Type B pancreatic cell (in vitro differentiated cells): ENCODE measurements at regions not wholly inside any gene's neighbourhood (a gene's known extent, or its start where the extent isn't known, plus 50 kb on each side); places are given as distances from the start of the nearest gene placed in this dataset.
A peak's percentile ranks its signal among the peaks of the same experiment; 100 is the strongest.

Source experiments
- DNase-seq: peaks from one replicate; pipeline ENCODE4 v3.0.0; 2021; ENCODE audit warnings: mixed read lengths; ENCODE audit not compliant: unreplicated experiment; ENCODE audit errors: extremely low spot score
- H3K27ac Mint-ChIP-seq: 2 replicates; pipeline ENCODE4 v1.8.0; 2021; ENCODE audit warnings: mild to moderate bottlenecking, mixed read lengths
- H3K27me3 Mint-ChIP-seq: 2 replicates; pipeline ENCODE4 v1.8.0; 2021; ENCODE audit warnings: mixed read lengths
- H3K36me3 Mint-ChIP-seq: 2 replicates; pipeline ENCODE4 v1.8.0; 2021; ENCODE audit warnings: mixed read lengths
- H3K4me1 Mint-ChIP-seq: one replicate; pipeline ENCODE4 v1.8.0; 2021; ENCODE audit warnings: mixed read lengths; ENCODE audit not compliant: unreplicated experiment
- H3K4me3 Mint-ChIP-seq: 2 replicates; pipeline ENCODE4 v1.8.0; 2021; ENCODE audit warnings: mild to moderate bottlenecking, mixed read lengths
- H3K9me3 Mint-ChIP-seq: 2 replicates; pipeline ENCODE4 v1.8.0; 2021; ENCODE audit warnings: mixed read lengths
- CTCF ChIP-seq: fragments of 200-600 bp; sonication (generic); conservative IDR thresholded peaks from 2 replicates; pipeline ENCODE4 v1.5.0; 2021; ENCODE audit warnings: antibody characterized with exemption, mild to moderate bottlenecking

GRCh38 chr9:96048104-96048955, 172.8 kb downstream of the ERCC6L2 start:
- Mint-ChIP-seq H3K4me1 (peaks cover 35% of the 10 kb centered on the region), H3K4me3 (peak overlapping the region; percentile 54), H3K27ac (peak overlapping the region; percentile 86), H3K9me3 (no peaks in the 10 kb centered on the region), H3K27me3 (peaks cover 3% of the 10 kb centered on the region), H3K36me3 (peaks cover under 1% of the 10 kb centered on the region)
- DNase-seq = no peak
- TF ChIP-seq CTCF = no peak

DNA sequence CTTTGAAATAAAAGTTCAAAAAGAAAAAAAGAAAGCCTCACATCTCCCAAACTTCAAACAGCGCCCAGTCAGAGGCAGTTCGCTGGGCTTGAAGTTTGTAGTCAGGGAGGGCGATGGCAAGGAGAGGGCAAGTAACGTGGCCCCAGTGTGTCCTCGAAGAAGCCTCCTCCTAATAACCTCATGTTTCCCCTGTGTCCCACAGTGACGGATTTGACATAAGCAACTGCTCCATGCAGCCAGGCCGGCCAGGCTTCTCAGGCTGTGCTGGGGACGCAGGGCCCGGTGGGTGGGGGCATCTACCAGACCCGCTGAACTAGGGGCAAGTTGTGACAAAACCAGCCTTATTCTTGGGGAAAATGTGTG, 172.2 kb downstream of the ERCC6L2 start:
- Mint-ChIP-seq H3K9me3 (no peaks in the 10 kb centered on the region), H3K27me3 (peaks cover 3% of the 10 kb centered on the region), H3K4me3 (peak overlapping the region; percentile 54), H3K4me1 (peaks cover 30% of the 10 kb centered on the region), H3K36me3 (no peaks in the 10 kb centered on the region), H3K27ac (peak overlapping the region; percentile 86)
- no peak for TF ChIP-seq CTCF
- no peak for DNase-seq

- DNase-seq = no peak
- Mint-ChIP-seq H3K27me3 (peaks cover 3% of the 10 kb centered on the region), H3K36me3 (no peaks in the 10 kb centered on the region), H3K27ac (no peak overlapping the region), H3K4me3 (no peak overlapping the region), H3K9me3 (no peaks in the 10 kb centered on the region), H3K4me1 (peaks cover 26% of the 10 kb centered on the region)
- TF ChIP-seq CTCF = no peak
Measured at GRCh38 chr9:96047116-96047639, 171.7 kb downstream of the ERCC6L2 start.

GRCh38 chr9:96045811-96046210, 170.3 kb downstream of the ERCC6L2 start:
- no peak for TF ChIP-seq CTCF
- Mint-ChIP-seq H3K27me3 (peaks cover 3% of the 10 kb centered on the region), H3K36me3 (no peaks in the 10 kb centered on the region), H3K9me3 (no peaks in the 10 kb centered on the region), H3K27ac (no peak overlapping the region), H3K4me3 (no peak overlapping the region), H3K4me1 (peaks cover 32% of the 10 kb centered on the region)
- DNase-seq = no peak

DNA sequence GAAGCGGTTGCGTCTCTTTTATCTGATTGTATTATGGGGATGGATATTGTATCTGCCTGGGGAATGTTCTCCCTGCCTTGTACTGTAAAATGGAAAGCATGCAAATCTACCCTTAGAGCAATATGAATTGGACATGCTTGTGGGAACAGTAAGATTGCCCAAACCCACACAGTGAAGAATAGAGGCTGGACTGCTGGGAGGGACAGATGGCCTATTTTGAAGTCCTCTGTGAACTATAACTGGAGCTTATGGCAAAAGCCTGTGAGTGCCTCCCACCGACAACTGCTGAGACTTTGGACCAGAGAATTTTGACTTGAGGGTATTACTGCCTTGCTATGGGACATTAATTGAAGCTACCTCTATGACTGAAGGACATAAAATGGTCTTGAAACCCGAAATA, 168.9 kb downstream of the ERCC6L2 start:
- Mint-ChIP-seq H3K27ac (no peak overlapping the region), H3K27me3 (peaks cover 3% of the 10 kb centered on the region), H3K36me3 (peaks cover 5% of the 10 kb centered on the region), H3K4me1 (peaks cover 36% of the 10 kb centered on the region), H3K9me3 (peaks cover 6% of the 10 kb centered on the region), H3K4me3 (no peak overlapping the region)
- no peak for DNase-seq
- no peak for TF ChIP-seq CTCF
